GM12892 (cell line): ENCODE measurements at regions not wholly inside any gene's neighbourhood (a gene's known extent, or its start where the extent isn't known, plus 50 kb on each side); places are given as distances from the start of the nearest gene placed in this dataset.

Experiments
- POLR2A ChIP-seq: IDR thresholded peaks from 2 replicates; pipeline ENCODE4 v1.6.1; 2011; ENCODE audit warnings: low read depth, low read length, control low read depth
- POLR2AphosphoS5 ChIP-seq: IDR thresholded peaks from 2 replicates; pipeline ENCODE4 v1.6.1; 2011; ENCODE audit warnings: low read depth, low read length, control low read depth
- TAF1 ChIP-seq: IDR thresholded peaks from 2 replicates; pipeline ENCODE4 v1.6.1; 2011; ENCODE audit warnings: low read depth, mild to moderate bottlenecking, control low read depth, low read length, borderline replicate concordance

DNA sequence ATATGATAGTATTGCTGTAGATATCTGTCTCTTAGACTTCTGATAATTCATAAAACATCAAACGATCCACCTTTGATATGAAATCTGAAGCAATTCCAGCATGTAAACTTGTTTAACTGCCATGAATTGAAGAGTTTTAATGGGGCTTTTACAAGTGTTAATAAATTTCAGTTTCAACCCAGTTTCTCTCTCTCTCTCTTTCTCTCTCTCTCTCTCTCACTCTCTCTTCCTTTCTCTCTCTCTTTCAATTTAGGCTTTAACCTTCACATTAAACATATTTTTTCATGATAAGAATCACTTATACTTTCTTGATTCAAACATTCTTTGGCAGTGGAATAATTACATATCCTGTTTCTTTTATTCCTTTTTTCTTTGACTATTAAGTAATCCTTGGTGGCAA lies 296.1 kb downstream of the EPHA4 start:
- TF ChIP-seq POLR2A (no peak), POLR2AphosphoS5 (no peak), TAF1 (no peak)
